Daoy (cell line): ENCODE measurements at regions not wholly inside any gene's neighbourhood (a gene's known extent, or its start where the extent isn't known, plus 50 kb on each side); places are given as distances from the start of the nearest gene placed in this dataset.

ENCODE experiments used
- DNase-seq: peaks from one replicate; pipeline ENCODE4 v3.0.0-alpha.2; 2015; ENCODE audit warnings: low read depth

DNA sequence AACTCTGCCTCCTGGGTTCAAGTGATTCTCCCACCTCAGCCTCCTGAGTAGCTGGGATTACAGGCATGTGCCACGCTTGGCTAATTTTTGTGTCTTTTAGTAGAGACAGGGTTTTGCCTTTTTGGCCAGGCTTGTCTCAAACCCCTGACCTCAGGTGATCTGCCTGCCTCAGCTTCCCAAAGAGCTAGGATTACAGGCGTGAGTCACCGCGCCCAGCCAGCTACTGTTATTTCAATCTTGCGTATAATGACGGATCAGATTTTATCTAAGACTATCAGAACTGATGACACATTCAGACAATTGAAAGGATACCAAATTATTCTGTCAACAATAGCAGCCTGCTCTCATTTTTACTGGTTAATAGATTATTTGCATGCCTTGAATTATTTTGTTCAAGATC lies 612.2 kb downstream of the ZIC1 start:
- peak; percentile 34 for DNase-seq

DNA sequence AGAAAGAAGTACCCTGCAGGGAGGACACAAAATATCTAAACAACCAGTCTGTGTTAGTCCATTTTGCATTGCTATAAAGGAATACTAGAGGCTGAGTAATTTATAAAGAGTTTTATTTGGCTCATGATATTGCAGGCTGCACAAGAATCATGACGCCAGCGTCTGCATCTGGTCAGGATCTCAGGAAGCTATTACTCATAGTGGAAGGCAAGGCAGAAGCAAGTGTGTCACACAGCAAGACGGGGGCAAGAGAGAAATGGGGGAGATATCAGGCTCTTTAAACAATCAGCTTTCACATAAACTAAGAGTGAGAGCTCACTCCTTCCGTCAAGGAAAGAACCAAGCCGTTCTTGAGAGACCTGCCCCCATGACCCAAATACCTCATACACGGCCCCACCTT lies 614.8 kb downstream of the ZIC1 start:
- peak; percentile 70 for DNase-seq

DNA sequence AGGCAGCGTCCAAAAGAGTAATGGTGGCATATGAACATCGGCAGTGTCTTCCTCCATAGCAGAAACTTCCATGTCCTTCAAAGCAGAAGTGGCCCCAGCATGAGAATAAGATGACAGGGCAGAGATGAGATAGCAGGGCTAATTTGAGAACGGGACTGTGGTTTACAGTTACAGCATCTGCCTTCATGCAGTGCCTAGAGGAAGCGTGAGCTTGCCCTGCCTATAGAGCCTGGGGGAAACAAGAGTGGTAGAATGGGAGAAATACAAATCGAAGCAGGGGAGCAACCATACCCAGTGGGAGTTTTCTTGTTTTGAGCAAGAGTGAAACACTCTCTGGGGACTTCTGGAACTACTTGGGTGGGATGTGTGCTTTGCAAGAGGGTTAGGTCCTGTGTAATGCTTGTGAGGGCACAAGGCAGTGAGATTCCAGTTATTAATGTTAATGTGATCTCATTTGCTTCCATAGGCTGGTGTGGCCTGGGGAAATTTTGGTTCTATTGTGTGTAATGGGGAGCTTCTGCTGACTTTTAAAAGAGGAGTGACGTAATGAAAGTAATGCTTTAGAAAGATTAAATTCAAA lies 616.9 kb downstream of the ZIC1 start:
- no peak for DNase-seq

DNA sequence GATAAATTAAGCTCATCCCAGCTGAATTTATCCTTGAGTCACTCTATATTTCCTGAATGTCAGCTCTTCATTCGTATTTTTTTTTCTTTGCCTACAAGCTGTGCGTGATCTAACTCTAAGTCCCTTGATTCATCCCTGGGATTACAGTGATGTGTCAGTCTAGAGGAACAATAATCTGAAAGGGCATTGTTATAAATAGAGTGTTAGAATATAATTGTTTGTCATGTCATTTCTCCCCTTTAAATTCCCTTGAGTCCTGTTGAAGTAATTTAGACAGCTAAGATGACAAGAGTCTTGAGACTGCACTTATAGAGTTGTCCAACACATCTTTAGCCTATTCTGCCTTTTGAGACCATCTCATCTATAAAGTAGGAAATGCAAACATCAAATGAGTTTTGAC lies 621.8 kb downstream of the ZIC1 start:
- DNase-seq, result no peak

DNA sequence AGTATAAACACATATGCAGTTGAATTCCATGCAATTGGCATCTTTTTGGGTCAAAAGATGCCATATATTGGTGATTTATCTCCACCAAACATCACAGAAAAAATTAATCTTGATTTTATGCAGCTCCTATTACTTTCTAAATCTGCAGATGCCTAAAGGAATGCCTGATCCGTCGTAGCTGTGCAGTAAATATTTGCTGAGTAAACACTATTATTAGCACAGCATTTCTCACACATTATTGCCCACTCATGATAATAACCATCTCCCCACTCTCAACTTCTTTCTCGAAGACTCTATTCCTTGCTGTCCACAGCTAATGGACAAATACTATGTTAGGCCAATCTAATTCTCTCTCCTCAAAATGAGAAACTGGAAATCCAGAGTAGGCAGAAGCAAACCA lies 625.2 kb downstream of the ZIC1 start:
- no peak for DNase-seq

DNA sequence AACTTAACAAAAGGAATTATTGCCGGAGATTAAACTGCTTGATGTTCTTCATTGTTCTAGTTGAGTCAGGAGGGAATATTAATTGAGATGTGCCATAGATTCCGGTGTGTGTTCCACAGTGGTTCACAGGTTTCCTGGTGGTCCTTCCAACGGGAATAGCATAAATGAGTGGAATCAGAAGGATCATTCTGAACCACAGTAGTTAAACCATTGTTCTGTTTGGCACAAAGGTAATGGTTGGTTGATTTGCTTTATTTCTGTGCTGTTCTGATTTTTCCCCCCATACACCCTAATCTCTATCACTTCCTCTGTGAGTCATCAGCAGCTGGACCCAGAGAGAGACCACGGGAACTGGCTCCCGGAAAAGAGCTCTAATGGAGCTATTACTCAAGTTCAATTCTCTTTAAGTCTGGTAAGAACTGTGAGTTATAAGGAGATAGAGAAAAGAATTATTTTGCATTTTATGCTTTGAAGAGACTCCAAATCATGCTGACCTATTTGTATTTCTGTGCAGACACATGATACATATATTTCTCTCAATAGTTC lies 627.2 kb downstream of the ZIC1 start:
- DNase-seq, result peak; percentile 77

DNA sequence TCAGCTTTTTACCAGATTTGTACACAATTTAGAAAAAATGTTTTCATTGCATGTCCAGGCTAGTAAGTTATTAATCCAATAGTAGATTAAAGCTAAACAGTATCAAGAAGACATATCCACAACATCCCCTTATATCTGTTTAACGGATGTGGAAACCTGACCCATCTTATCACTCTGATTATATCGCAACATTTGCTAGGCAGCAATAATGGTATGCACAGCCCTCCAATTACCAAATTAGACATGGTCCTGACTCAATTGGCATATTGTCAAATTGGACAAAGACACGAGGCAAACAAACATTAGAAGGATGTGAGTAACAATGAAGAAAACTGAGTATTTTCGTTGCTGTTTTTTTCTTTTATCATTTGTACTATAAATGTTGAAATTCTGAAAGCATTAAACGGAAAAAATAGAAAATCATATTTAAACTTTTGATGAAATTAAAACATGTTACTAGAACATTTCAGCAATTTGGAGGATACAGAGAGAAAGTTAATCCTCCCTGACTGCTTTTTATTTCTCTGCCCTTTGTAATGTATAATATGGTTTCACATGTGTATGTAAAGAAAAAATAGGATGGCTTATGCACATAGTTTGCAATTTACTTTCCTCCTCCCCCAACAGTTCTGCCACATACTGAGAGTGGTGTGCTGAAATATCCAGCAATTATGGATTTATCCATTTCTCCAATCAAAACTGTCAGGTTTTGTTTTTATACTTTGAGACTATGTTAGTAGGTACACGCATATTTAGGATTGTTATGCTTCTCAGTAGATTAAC lies 633.7 kb downstream of the ZIC1 start:
- DNase-seq, result peak; percentile 86

DNA sequence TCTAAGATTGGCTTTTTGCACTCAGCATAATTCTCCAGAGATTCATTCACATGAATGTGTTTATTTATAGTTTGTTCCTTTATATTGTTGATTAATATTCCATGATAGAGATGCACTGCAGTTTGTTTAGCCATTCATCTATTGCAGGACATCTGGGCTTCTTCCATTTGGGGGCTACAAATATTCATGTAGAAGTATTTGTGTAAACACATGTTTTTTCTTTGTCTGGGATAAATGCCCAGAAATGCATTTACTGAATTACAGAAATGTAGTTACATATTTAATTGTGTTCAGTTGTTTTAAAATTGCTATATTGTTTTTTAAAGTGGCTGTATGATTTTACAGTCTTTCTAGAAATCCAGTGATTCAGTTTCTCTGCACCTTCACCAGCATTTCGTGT lies 635.0 kb downstream of the ZIC1 start:
- no peak for DNase-seq

DNA sequence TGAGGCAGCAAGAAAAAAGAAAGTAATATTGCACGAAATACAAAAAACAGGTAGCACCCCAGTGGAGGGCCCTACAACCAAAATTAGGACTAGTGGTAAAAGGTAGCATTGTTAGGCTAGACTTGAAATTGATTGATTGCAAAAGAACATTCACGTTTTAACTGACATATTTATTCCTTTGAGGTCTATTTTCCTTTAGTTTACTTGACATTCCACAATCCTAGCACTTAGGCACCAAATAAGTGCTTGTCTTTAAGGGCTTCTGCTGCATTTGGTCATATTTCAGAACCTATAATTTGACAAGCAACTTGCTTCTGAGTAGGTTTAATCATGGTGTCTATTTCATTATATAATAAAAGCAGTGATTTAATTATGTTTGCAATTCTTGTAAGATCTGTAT lies 642.7 kb upstream of the AGTR1 start:
- DNase-seq, result no peak

DNA sequence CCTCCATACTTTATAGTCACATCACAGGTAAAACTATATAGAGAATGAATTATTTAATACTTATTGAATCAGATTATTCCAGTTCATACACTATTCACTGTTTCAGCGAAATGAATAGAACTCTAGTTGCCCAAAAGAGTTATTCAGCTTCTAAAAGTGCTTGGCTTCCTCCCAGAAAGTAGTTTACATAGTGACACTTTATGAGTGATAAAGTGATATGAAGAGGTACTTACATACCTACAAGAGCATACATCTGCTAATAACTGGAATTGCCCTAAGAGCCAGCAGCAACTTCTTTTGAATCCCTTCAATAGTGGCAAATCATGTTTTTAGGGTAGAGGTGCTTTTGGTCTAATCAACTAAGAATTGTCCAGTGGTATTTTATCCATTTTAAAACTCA lies 635.1 kb upstream of the AGTR1 start:
- no peak for DNase-seq

DNA sequence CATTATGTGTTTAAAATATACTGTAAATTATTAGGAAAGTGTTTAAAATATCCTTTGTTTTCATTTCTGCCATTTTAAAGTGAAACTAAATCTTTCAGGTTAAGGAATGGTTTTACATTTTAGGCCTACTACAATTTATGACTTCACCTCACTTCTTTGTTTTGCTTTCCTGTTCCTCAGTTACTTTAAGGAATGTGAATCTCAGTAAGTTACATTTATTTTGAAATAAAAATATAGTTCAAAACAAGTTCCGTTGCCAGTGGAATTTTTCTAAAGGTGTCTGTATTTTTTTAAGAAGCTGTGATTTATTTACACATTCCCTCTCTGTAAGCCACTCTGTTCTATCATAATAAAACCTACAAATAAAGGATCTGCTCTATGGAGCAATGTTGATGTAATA lies 630.9 kb upstream of the AGTR1 start:
- DNase-seq, result no peak

DNA sequence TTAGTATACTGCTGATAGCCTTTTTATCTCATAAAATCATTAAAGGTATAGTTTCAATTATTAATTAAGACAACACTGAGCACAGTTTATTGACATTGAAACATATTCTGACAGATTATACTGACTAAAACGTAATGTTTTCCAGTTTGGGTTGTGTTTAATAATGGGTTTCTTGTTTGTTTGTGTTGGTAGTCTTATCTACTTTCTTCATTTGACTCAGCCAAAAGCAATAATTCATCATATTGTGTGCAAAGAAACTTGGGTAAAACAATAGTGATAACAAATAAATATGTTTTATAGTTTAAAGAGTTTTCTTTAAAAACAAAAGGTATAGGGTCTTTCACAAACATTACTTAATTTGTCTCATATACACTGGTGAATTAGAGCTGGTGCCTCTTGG lies 629.2 kb upstream of the AGTR1 start:
- no peak for DNase-seq

DNA sequence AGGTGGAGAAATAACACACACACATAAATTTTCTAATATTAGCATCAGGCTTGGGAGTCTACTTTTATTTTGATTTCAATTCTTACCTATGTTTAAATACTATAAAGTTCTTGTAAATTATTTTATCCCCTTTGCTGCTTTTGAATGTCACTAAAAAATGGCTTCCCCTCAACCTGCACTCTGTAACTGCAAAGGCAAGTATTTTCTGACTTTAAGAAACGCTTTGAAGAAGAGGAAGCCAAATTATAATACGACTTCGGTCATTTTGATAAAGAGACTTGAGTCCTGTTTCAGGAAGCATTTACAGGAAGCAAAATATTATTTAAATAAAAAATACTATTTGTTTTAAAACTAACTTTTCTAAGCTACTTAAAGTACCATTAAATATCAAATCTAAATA lies 627.7 kb upstream of the AGTR1 start:
- DNase-seq, result no peak

DNA sequence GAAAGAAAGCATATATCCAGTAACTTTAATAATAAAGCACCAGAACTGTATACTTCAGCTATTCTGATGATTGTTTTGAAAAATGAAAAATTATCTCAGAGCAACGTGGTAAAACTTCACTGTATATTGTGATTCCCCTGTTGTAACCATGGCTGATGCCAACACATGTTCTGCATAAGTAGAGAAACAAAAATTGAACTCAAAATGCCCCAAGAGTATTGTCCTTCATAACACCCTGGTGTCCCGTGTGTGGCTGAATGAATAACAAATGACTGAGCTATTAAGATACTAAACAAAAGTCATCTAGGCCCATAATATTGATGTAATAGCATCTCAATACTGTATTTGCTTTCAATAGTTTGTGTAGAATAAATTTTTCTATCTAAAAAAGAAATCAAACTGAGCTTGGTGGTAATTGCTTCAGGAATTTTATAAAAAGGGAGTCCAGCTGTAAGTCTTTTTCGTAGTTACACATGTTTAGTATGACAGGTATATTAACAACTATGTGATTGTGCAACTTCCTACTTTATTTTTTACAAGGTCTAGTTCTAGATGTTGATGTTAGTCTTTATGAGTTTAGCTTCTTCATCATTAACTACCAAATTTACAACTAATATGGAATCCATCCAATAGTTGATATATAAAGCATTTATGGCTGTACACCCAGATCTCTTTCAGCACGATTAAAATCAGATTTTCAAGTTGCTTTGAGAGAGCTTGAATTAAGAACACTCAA lies 623.8 kb upstream of the AGTR1 start:
- DNase-seq, result no peak

DNA sequence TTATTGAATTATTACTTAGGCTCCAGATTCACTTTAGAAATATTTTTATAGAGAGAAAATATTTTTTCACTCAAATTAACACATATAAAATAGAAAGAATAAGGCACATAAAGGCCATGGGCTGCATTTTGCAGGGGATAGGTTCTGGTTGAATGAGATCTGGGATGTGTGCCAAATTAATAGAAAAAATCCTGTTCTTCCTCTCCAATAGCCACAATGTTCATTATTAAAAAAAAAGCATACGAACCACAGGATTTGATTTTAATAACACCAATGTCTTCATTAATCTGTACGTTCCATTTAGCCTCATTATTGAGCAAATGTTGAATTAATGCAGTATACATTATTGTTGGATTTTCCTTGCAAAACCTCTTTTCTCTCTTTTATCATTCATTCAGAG lies 622.8 kb upstream of the AGTR1 start:
- no peak for DNase-seq

DNA sequence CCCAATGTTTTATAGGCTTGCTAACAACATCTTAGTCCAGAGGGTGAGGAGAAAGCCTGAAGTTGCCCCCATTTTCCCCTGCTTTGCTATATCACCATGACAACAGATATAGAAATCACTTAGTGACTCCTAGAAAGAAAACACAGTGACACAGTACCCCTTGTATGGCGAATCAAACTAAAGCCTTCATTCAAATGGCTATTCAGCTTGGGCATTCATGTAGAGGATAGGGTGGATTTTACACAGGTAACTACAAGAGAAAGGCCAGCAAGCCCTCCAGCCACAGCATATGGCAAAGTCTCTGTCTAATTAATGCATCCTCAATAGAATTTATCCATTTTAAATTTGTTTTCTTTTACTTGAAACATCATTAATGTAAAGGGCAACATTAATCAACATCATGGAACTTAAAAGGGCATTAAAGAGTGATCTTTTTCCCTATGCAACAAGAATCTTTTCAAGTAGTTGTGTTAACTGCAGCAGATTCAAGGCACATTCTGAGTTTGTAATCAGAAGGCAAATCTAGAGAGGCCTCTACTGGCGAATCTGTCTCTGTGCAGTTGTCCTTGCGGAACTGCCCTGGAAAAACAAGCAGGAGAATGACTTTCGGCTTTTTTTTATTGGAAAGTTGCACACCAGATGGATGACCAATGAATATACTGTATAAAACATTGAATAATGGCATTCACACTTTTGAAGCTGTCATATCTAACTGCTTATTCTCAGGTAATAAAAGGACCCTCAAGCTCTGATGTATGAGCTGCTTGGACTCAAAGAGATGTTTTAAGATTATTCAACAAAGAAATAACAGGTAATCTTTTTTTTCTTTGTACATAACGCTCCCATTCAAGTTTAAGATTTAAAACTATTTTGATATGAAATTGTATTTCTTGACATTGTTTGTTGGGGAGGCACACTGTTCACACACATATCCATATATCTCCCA lies 621.7 kb upstream of the AGTR1 start:
- peak; percentile 49 for DNase-seq

DNA sequence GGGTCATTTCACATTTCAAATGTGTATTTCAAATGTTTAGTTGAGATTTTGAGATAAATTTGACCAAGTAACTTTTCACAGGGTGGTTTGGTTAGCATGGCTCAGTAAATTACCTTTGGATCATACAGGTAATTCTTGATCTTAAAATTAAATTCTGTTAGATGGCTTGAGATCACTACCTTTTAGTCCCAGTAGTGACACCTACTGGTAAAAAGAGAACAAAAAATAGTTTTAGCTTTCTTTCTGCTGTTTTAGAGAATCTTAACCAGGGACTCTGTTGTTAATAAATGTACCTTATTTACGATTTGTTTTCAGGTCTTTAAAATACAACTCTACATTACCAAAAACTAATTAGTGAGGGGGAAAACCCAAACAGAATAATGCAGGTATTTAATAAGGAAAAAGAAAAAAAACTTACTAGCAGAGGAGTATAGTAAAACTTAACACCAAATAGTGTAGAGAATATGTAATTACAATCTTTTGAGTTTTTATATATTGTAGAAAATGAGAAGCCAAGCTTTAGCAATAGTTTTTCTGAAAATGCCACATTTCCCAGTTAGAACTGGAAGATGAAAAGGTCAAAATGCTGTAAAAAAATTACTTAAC lies 620.3 kb upstream of the AGTR1 start:
- DNase-seq, result no peak

DNA sequence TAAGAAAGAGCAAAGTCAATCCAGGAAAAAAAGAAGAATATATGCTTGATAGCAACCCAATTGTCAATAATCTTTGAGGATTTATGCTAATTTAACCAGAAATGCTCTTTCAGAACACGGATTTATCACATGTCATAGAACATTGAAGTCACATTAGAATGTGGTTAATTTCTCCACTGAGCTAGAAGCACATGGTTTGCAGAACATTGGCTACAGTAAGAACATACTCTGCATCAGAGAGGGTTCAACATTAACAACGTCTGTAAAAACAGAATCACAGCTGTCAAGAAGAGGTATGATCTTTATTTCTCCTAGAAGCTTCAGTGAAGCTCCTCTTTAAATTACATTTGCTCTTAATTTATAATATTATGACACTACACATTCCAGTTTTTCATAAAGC lies 619.7 kb upstream of the AGTR1 start:
- no peak for DNase-seq

DNA sequence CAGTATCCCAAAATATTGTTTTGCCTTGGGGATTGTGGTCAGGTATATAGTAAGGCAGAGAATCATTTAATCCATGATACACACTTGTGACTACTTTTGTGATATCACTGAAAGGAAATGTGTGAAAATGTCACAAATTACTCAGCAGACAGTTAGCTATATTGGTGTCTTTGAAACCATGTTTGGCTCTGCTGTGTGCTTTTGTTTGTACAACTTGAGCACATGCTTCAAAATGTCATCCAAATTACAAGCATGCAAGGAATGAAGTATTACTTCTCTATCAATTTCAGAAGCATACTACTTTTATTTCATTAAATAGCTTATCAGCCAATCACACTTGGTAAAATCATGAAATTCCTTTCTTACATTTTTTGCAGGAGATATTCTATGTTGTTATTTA lies 619.0 kb upstream of the AGTR1 start:
- DNase-seq, result no peak

DNA sequence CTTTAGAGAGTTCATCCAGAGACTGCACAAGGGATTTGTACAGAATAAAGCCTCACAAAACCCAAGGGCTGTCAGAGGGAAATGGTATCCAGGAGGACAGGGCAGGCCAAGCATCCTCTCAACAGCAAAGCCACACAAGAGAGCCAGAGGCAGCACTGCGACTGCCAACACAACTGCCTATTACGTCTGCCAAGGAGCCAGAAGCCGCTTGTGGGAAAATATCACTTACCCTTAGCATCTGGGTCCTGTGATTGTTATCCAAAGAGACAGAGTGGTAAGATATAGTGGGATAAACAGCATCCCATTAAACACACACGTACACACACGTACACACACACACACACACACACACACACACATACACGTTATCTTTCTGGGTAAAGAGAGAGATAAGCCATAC lies 618.3 kb upstream of the AGTR1 start:
- peak; percentile 14 for DNase-seq

DNA sequence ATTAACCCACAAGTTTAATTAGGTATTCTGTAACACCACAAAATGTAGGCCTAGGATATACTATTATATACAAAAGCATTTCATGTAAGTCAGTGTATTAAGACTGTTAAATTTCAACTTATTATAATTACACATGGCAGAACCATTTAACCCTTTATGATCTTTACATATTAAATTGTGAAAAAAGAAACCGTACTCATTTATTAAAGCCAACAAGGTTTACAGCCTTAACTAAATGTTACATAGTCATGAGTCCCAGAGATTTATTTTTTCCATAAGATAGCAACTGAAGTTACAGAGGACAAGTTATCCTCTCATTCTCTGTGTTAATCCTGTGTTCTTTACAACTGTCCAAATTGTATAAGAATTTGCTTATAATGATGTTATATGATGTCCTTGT lies 615.8 kb upstream of the AGTR1 start:
- no peak for DNase-seq
